ENCODE measurements at regions not wholly inside any gene's neighbourhood (a gene's known extent, or its start where the extent isn't known, plus 50 kb on each side); places are given as distances from the start of the nearest gene placed in this dataset.

DNA sequence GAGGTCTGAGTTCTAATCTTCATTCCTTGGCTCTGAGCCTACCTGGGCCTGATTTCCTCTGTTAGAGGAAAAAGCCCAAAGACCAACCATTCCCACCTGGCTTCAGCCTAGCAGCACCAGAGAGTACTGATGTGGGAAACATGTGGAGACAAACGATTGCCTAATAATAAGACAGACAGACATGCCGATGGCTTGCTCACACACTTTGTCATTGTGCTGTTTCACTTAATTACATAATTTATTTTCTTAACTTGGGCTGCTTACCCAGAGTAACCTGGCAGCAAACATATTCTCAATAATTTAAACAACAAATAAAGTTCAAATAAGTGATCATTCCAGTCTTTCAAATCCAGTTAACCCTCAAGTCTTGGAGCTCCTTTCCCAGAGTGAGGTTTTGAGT is 83.4 kb downstream of the MAF start:
- TF ChIP-seq, protein P1, sequence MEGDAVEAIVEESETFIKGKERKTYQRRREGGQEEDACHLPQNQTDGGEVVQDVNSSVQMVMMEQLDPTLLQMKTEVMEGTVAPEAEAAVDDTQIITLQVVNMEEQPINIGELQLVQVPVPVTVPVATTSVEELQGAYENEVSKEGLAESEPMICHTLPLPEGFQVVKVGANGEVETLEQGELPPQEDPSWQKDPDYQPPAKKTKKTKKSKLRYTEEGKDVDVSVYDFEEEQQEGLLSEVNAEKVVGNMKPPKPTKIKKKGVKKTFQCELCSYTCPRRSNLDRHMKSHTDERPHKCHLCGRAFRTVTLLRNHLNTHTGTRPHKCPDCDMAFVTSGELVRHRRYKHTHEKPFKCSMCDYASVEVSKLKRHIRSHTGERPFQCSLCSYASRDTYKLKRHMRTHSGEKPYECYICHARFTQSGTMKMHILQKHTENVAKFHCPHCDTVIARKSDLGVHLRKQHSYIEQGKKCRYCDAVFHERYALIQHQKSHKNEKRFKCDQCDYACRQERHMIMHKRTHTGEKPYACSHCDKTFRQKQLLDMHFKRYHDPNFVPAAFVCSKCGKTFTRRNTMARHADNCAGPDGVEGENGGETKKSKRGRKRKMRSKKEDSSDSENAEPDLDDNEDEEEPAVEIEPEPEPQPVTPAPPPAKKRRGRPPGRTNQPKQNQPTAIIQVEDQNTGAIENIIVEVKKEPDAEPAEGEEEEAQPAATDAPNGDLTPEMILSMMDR (IDR thresholded peaks at IDR 0.05) = no peak
- TF ChIP-seq POLR2A (IDR thresholded peaks at IDR 0.05) = no peak
